ENCODE measurements at regions not wholly inside any gene's neighbourhood (a gene's known extent, or its start where the extent isn't known, plus 50 kb on each side); places are given as distances from the start of the nearest gene placed in this dataset.

DNA sequence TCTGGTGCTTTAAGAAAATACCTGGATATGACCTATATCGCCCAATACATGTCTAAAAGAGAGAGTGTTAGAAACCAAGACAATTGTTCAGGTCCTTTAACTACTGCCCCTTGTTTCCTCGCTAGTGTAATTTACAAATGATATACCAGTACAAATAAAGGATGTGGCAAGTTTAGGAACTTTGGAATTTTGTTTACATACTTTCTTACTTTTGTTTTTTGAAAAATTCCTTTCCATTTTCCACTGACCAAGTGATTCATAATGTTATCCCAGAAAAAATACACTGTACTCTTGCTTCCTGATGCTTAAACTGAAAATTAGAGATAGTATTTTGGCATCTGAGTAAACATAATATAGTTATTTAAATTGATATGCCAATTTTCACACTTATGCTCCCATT lies 96.8 kb upstream of the CSNK1A1L start:
- no peak for TF ChIP-seq POLR2A (IDR thresholded peaks at IDR 0.05)
- TF ChIP-seq, protein P1, sequence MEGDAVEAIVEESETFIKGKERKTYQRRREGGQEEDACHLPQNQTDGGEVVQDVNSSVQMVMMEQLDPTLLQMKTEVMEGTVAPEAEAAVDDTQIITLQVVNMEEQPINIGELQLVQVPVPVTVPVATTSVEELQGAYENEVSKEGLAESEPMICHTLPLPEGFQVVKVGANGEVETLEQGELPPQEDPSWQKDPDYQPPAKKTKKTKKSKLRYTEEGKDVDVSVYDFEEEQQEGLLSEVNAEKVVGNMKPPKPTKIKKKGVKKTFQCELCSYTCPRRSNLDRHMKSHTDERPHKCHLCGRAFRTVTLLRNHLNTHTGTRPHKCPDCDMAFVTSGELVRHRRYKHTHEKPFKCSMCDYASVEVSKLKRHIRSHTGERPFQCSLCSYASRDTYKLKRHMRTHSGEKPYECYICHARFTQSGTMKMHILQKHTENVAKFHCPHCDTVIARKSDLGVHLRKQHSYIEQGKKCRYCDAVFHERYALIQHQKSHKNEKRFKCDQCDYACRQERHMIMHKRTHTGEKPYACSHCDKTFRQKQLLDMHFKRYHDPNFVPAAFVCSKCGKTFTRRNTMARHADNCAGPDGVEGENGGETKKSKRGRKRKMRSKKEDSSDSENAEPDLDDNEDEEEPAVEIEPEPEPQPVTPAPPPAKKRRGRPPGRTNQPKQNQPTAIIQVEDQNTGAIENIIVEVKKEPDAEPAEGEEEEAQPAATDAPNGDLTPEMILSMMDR (IDR thresholded peaks at IDR 0.05): no peak
- TF ChIP-seq POLR2AphosphoS5 (IDR thresholded peaks at IDR 0.05): no peak
